SK-N-SH treated with all-trans-retinoic acid at 6 μM for 48 hours (cell line): ENCODE measurements at regions not wholly inside any gene's neighbourhood (a gene's known extent, or its start where the extent isn't known, plus 50 kb on each side); places are given as distances from the start of the nearest gene placed in this dataset.

Experiments used
- ARNTL ChIP-seq: fragments of 450-650 bp; formaldehyde crosslinking; IDR thresholded peaks from 2 replicates; pipeline ENCODE4 v1.5.0; 2020; ENCODE audit warnings: low read depth, mild to moderate bottlenecking, moderate library complexity, borderline replicate concordance
- BACH2 ChIP-seq: fragments of 250-450 bp; sonication (Bioruptor Pico); IDR thresholded peaks from 2 replicates; pipeline ENCODE4 v1.9.0; 2021; ENCODE audit warnings: mild to moderate bottlenecking, borderline replicate concordance
- CSDC2 ChIP-seq: fragments of 250-450 bp; sonication (Bioruptor Pico); IDR thresholded peaks from 2 replicates; pipeline ENCODE4 v1.5.0; 2020; ENCODE audit warnings: mild to moderate bottlenecking, moderate library complexity
- CSRNP3 ChIP-seq: fragments of 250-450 bp; sonication (Bioruptor Pico); IDR thresholded peaks from 2 replicates; pipeline ENCODE4 v1.5.1; 2021; ENCODE audit warnings: mild to moderate bottlenecking, moderate library complexity
- GLIS3 ChIP-seq: fragments of 250-450 bp; sonication (Bioruptor Pico); IDR thresholded peaks from 2 replicates; pipeline ENCODE4 v1.5.0; 2020; ENCODE audit warnings: mild to moderate bottlenecking, moderate library complexity
- OSR1 ChIP-seq: fragments of 250-450 bp; sonication (Bioruptor Pico); IDR thresholded peaks from 2 replicates; pipeline ENCODE4 v1.8.0; 2022; ENCODE audit warnings: moderate library complexity, mild to moderate bottlenecking, inconsistent platforms
- PPARA ChIP-seq: fragments of 250-450 bp; sonication (Bioruptor Pico); IDR thresholded peaks from 2 replicates; pipeline ENCODE4 v1.5.0; 2020; ENCODE audit warnings: mild to moderate bottlenecking, borderline replicate concordance
- SNAI2 ChIP-seq: fragments of 250-450 bp; sonication (Bioruptor Pico); IDR thresholded peaks from 2 replicates; pipeline ENCODE4 v1.5.0; 2020; ENCODE audit warnings: mild to moderate bottlenecking, moderate library complexity
- TCF4 ChIP-seq: fragments of 250-450 bp; sonication (Bioruptor Pico); IDR thresholded peaks from 2 replicates; pipeline ENCODE4 v1.8.0; 2021; ENCODE audit warnings: mild to moderate bottlenecking, moderate library complexity, borderline replicate concordance
- ZC3H10 ChIP-seq: fragments of 250-450 bp; sonication (Bioruptor Pico); IDR thresholded peaks from 2 replicates; pipeline ENCODE4 v1.5.1; 2021; ENCODE audit warnings: mild to moderate bottlenecking, moderate library complexity
- ZNF8 ChIP-seq: fragments of 450-650 bp; formaldehyde crosslinking; IDR thresholded peaks from 2 replicates; pipeline ENCODE4 v1.5.0; 2020; ENCODE audit warnings: mild to moderate bottlenecking, moderate library complexity
- TF ChIP-seq, protein P1 (sequence below): fragments of 250-450 bp; sonication (Bioruptor Pico); IDR thresholded peaks from 2 replicates; pipeline ENCODE4 v1.8.0; 2020; ENCODE audit warnings: mild to moderate bottlenecking, moderate library complexity, borderline replicate concordance
- TF ChIP-seq, protein P2 (sequence below): fragments of 250-450 bp; sonication (Bioruptor Pico); IDR thresholded peaks from 2 replicates; pipeline ENCODE4 v1.5.0; 2020; ENCODE audit warnings: mild to moderate bottlenecking, moderate library complexity
- TF ChIP-seq, protein P3 (sequence below): fragments of 250-450 bp; sonication (Bioruptor Pico); IDR thresholded peaks from 2 replicates; pipeline ENCODE4 v1.5.1; 2020; ENCODE audit warnings: low read depth, mild to moderate bottlenecking, moderate library complexity

DNA sequence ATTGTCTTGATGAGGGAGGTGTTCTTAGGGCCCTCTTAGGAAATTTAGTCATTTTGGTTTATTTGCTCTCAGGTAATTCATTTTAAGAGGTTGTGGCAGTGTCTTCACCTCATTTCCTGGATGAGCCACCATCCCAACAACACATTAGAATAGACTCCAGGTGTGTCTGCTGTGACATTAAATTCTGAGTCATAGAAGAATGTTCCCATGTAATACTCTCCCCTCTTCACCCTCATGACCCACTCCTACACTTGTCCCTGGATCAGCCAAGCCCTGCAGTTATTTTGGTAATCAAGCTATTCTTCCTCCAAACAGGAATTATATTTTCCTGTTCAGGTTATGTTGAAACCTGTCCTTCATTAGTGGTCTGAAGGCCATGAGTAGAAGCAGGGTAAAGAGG lies 944.1 kb downstream of the SORCS3 start:
- TF ChIP-seq ZNF8 (CRISPR knock-in tag), result no peak
- TF ChIP-seq GLIS3 (CRISPR knock-in tag), result no peak
- no peak for TF ChIP-seq ARNTL (CRISPR knock-in tag)
- TF ChIP-seq, protein P1, sequence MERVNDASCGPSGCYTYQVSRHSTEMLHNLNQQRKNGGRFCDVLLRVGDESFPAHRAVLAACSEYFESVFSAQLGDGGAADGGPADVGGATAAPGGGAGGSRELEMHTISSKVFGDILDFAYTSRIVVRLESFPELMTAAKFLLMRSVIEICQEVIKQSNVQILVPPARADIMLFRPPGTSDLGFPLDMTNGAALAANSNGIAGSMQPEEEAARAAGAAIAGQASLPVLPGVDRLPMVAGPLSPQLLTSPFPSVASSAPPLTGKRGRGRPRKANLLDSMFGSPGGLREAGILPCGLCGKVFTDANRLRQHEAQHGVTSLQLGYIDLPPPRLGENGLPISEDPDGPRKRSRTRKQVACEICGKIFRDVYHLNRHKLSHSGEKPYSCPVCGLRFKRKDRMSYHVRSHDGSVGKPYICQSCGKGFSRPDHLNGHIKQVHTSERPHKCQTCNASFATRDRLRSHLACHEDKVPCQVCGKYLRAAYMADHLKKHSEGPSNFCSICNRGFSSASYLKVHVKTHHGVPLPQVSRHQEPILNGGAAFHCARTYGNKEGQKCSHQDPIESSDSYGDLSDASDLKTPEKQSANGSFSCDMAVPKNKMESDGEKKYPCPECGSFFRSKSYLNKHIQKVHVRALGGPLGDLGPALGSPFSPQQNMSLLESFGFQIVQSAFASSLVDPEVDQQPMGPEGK (CRISPR knock-in tag), result no peak
- no peak for TF ChIP-seq CSDC2 (CRISPR knock-in tag)
- TF ChIP-seq CSRNP3 (CRISPR knock-in tag), result no peak
- TF ChIP-seq PPARA (CRISPR knock-in tag), result no peak
- no peak for TF ChIP-seq ZC3H10 (CRISPR knock-in tag)
- TF ChIP-seq, protein P2, sequence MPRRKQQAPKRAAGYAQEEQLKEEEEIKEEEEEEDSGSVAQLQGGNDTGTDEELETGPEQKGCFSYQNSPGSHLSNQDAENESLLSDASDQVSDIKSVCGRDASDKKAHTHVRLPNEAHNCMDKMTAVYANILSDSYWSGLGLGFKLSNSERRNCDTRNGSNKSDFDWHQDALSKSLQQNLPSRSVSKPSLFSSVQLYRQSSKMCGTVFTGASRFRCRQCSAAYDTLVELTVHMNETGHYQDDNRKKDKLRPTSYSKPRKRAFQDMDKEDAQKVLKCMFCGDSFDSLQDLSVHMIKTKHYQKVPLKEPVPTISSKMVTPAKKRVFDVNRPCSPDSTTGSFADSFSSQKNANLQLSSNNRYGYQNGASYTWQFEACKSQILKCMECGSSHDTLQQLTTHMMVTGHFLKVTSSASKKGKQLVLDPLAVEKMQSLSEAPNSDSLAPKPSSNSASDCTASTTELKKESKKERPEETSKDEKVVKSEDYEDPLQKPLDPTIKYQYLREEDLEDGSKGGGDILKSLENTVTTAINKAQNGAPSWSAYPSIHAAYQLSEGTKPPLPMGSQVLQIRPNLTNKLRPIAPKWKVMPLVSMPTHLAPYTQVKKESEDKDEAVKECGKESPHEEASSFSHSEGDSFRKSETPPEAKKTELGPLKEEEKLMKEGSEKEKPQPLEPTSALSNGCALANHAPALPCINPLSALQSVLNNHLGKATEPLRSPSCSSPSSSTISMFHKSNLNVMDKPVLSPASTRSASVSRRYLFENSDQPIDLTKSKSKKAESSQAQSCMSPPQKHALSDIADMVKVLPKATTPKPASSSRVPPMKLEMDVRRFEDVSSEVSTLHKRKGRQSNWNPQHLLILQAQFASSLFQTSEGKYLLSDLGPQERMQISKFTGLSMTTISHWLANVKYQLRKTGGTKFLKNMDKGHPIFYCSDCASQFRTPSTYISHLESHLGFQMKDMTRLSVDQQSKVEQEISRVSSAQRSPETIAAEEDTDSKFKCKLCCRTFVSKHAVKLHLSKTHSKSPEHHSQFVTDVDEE, result no peak
- TF ChIP-seq, protein P3, sequence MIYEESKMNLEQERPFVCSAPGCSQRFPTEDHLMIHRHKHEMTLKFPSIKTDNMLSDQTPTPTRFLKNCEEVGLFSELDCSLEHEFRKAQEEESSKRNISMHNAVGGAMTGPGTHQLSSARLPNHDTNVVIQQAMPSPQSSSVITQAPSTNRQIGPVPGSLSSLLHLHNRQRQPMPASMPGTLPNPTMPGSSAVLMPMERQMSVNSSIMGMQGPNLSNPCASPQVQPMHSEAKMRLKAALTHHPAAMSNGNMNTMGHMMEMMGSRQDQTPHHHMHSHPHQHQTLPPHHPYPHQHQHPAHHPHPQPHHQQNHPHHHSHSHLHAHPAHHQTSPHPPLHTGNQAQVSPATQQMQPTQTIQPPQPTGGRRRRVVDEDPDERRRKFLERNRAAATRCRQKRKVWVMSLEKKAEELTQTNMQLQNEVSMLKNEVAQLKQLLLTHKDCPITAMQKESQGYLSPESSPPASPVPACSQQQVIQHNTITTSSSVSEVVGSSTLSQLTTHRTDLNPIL (CRISPR knock-in tag), result no peak
- no peak for TF ChIP-seq BACH2 (CRISPR knock-in tag)
- no peak for TF ChIP-seq TCF4 (CRISPR knock-in tag)
- no peak for TF ChIP-seq SNAI2 (CRISPR knock-in tag)
- TF ChIP-seq OSR1, result no peak
